Ishikawa (cell line): ENCODE measurements at regions not wholly inside any gene's neighbourhood (a gene's known extent, or its start where the extent isn't known, plus 50 kb on each side); places are given as distances from the start of the nearest gene placed in this dataset.

Experiments
- CEBPB ChIP-seq: IDR thresholded peaks from 2 replicates; pipeline ENCODE4 v1.6.1; 2012
- FOXM1 ChIP-seq: IDR thresholded peaks from 2 replicates; pipeline ENCODE4 v1.6.1; 2012; ENCODE audit warnings: low read depth, borderline replicate concordance
- REST ChIP-seq: IDR thresholded peaks from 2 replicates; pipeline ENCODE4 v1.6.1; 2012; ENCODE audit warnings: low read depth, mild to moderate bottlenecking
- TAF1 ChIP-seq: IDR thresholded peaks from 2 replicates; pipeline ENCODE4 v1.6.1; 2012; ENCODE audit warnings: low read depth, mild to moderate bottlenecking
- TF ChIP-seq, protein P1 (sequence below): IDR thresholded peaks from 2 replicates; pipeline ENCODE4 v1.6.1; 2012

GRCh38 chr13:80139196-80139595 lies 201.7 kb downstream of the SPRY2 start:
- TF ChIP-seq FOXM1 (no peak), TAF1 (no peak), CEBPB (no peak), REST (no peak)
- TF ChIP-seq, protein P1, sequence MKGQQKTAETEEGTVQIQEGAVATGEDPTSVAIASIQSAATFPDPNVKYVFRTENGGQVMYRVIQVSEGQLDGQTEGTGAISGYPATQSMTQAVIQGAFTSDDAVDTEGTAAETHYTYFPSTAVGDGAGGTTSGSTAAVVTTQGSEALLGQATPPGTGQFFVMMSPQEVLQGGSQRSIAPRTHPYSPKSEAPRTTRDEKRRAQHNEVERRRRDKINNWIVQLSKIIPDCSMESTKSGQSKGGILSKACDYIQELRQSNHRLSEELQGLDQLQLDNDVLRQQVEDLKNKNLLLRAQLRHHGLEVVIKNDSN, result no peak
